ENCODE measurements at regions not wholly inside any gene's neighbourhood (a gene's known extent, or its start where the extent isn't known, plus 50 kb on each side); places are given as distances from the start of the nearest gene placed in this dataset.

DNA sequence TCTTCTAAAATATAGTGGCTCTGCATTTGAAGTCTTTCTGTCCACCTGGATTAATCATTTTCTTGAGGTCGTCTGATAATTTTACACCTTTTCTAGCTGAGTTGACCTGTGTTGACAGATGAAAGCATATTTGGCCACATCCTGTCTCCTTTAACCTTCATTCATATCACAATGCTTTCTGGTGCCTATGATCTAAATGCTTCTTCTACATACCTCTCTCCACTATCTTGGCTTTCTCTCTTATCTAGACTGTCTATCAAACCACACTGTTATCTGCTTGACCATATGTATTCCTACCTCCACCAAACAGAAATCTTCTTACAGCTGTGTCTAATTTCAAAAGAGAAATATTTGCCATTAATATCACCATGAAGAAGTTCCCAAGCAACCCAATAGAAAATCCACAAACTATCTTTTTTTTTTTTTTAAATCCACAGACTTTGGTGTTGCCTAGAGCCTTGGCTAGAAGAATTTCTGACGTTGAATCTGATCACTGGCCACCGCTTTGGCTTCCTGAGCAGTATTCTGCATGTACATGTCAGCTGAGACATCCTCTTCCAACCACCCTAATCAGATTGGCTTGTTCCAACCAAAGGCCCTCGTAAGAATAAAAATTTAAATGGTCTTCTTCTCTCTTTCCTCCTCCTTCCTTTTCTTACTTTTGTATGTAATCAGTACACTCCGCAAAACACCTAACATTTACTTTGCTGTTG lies 66.3 kb upstream of the SP4 start:
- DNase-seq (ENCODE audit: low spot score): no peak
- TF ChIP-seq, protein P1, sequence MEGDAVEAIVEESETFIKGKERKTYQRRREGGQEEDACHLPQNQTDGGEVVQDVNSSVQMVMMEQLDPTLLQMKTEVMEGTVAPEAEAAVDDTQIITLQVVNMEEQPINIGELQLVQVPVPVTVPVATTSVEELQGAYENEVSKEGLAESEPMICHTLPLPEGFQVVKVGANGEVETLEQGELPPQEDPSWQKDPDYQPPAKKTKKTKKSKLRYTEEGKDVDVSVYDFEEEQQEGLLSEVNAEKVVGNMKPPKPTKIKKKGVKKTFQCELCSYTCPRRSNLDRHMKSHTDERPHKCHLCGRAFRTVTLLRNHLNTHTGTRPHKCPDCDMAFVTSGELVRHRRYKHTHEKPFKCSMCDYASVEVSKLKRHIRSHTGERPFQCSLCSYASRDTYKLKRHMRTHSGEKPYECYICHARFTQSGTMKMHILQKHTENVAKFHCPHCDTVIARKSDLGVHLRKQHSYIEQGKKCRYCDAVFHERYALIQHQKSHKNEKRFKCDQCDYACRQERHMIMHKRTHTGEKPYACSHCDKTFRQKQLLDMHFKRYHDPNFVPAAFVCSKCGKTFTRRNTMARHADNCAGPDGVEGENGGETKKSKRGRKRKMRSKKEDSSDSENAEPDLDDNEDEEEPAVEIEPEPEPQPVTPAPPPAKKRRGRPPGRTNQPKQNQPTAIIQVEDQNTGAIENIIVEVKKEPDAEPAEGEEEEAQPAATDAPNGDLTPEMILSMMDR (IDR thresholded peaks at IDR 0.05): no peak
- ATAC-seq (ENCODE audit: low FRiP score): no peak

GRCh38 chr7:21364801-21365271 lies 63.0 kb upstream of the SP4 start:
- ATAC-seq (ENCODE audit: low FRiP score) (no peak), DNase-seq (ENCODE audit: low spot score) (no peak)
- TF ChIP-seq, protein P1 (IDR thresholded peaks at IDR 0.05): no peak

DNA sequence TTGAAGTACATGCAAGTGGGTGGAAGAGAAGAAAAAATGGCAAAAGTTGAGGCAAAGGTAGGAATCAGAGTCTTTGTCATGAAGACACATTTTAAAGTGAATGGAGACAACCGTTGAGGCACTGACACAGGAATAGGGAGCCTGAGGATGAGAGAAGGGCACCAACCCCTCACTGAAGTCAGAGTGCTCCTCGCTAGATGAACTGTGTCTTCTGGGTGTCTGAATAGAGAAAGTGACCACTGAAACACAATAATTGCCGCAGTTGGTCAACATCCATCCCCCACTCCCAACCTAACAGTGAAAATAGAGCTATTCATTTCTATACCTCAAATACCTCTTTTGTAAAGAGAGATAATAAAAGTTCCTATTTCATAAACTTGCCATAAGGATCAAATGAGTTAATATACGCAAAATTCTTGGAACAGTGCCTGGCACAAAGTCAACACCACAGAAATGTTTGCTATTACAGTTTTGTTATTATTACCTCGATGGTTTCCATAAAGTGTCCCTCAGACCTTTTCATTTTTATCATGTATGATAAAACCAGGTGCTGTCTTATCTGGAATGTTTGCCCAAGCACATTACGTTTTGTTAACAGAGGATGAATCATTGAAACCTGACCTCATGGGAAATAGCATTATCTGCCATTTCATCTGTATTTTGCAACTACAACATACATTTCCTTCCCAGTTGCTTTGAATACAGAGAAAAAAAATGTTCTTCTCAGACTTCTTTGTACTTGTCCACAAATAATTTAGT lies 61.8 kb upstream of the SP4 start:
- DNase-seq (ENCODE audit: low spot score): no peak
- TF ChIP-seq, protein P1 (IDR thresholded peaks at IDR 0.05): no peak

GRCh38 chr7:21367081-21367480 lies 60.8 kb upstream of the SP4 start:
- DNase-seq (ENCODE audit: low spot score): no peak
- TF ChIP-seq, protein P1 (IDR thresholded peaks at IDR 0.05): no peak
- no peak for ATAC-seq (ENCODE audit: low FRiP score)

More for the DNA sequence above, 61.8 kb upstream of the SP4 start:
- ATAC-seq (ENCODE audit: low FRiP score): no peak

DNA sequence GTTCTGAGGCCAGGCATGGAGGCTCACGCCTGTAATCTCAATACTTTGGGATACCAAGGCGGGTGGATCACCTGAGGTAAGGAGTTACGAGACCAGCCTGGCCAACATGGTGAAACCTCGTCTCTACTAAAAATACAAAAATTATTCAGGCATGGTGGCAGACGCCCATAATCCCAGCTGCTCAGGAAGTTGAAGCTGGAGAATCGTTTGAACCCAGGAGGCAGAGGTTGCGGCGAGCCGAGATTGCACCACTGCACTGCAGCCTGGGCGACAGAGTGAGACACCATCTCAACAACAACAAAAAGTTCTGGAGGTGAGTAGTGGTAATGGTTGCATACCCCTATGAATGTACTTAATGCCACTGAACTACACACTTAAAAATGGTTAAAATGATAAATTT lies 60.3 kb upstream of the SP4 start:
- DNase-seq (ENCODE audit: low spot score) (no peak), ATAC-seq (ENCODE audit: low FRiP score) (no peak)
- TF ChIP-seq, protein P1 (IDR thresholded peaks at IDR 0.05): no peak

DNA sequence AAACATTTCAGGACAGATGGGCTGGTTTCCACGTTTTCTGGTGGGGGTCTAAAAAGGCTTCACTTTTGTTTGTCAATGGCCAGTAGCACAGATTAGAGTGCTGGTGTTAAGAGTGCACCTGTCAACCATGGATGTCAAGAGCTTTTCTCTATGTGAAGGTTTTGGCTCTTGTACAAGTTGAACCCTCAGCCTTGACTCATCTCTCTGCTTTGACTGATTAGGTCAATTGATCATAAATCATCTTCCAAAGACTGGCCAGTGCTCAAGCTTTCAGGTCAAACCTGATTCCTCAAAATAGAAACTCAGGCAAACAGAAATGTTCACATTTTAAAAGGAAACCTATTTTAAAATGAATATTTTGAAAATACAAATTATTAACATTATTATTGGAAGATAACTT lies 59.6 kb upstream of the SP4 start:
- ATAC-seq (ENCODE audit: low FRiP score) (no peak), DNase-seq (ENCODE audit: low spot score) (no peak)
- TF ChIP-seq, protein P1 (IDR thresholded peaks at IDR 0.05): no peak
